Endothelial cell of umbilical vein (primary cell): ENCODE measurements at regions not wholly inside any gene's neighbourhood (a gene's known extent, or its start where the extent isn't known, plus 50 kb on each side); places are given as distances from the start of the nearest gene placed in this dataset.
"Not testable (repeated sequence)": the region's sequence is repeated elsewhere in the genome, so short reads cannot be mapped to it uniquely, and the experiment has no call there.

Experiments used
- BruUV-seq: library from RNA; stranded (reverse); fragments of 400-500 nt; replicated peaks from 2 replicates; lab custom pipeline; 2021; lab: Mats Ljungman, UMichigan
- CTCF ChIA-PET: fragments of 300-600, 350-600 bp; sonication (Branson Sonifier 250); formaldehyde crosslinking; loops from one replicate; lab custom pipeline; 2021; ENCODE audit warnings: antibody characterized with exemption, inconsistent platforms; lab: Charles Lee
- POLR2A ChIA-PET: fragments of 300-600, 350-600 bp; sonication (Branson Sonifier 250); formaldehyde crosslinking; loops from one replicate; lab custom pipeline; 2021; ENCODE audit warnings: antibody characterized with exemption, inconsistent platforms; lab: Charles Lee
- DNase-seq: peaks from one replicate; pipeline ENCODE4 v3.0.0-alpha.2; 2011; ENCODE audit warnings: low read depth, low spot score
- FAIRE-seq: peaks from 2 replicates; lab custom pipeline; 2011; peaks lifted over from hg19 to GRCh38; lab: Jason Lieb, UNC
- H2AFZ ChIP-seq: 2 replicates; pipeline ENCODE4 v1.6.0; 2012; ENCODE audit warnings: low read depth, low read length, control low read depth, inconsistent platforms
- H3K27ac ChIP-seq: 2 replicates; pipeline ENCODE4 v1.5.1; 2011; ENCODE audit warnings: low read depth, mild to moderate bottlenecking, control low read depth, low read length, moderate library complexity; ENCODE audit not compliant: insufficient read depth
- H3K27me3 ChIP-seq, 2 experiments: 2 replicates each; pipeline versions ENCODE4 v1.6.0 to v1.6.1; 2011; ENCODE audit warnings: low read length in 2 of 2, mixed read lengths in 1 of 2; ENCODE audit not compliant: control insufficient read depth in 2 of 2, insufficient read depth in 2 of 2
- H3K36me3 ChIP-seq, 2 experiments: 2 replicates in 1 of 2; 3 replicates in 1 of 2; pipeline ENCODE4 v1.5.1; 2011; ENCODE audit warnings: low read length in 2 of 2, mild to moderate bottlenecking in 1 of 2, moderate library complexity in 1 of 2; ENCODE audit not compliant: control insufficient read depth in 2 of 2, insufficient read depth in 2 of 2; ENCODE audit errors: extremely low read depth in 1 of 2
- H3K4me1 ChIP-seq: 3 replicates; pipeline ENCODE4 v1.5.1; 2011; ENCODE audit warnings: mild to moderate bottlenecking, low read length; ENCODE audit not compliant: control insufficient read depth, insufficient read depth; ENCODE audit errors: extremely low read depth
- H3K4me2 ChIP-seq: 2 replicates; pipeline ENCODE4 v1.6.1; 2011; ENCODE audit warnings: low read length, control low read depth, mixed read lengths; ENCODE audit not compliant: insufficient read depth
- H3K4me3 ChIP-seq, 3 experiments: fragments of 200-600 bp in 1 of 3; sonication (generic), shearing (Covaris generic) in 1 of 3; replicated peaks in 1 of 3; 2 replicates each; pipeline ENCODE4 v1.5.1; 2011 to 2016; ENCODE audit warnings: control low read depth in 3 of 3, low read length in 3 of 3, mild to moderate bottlenecking in 2 of 3, inconsistent platforms in 1 of 3, low read depth in 1 of 3, moderate library complexity in 1 of 3; ENCODE audit not compliant: insufficient read depth in 1 of 3
- H3K79me2 ChIP-seq: 2 replicates; pipeline ENCODE4 v1.6.0; 2012; ENCODE audit warnings: low read length, inconsistent platforms; ENCODE audit not compliant: control insufficient read depth, insufficient read depth
- H3K9ac ChIP-seq: replicated peaks from 2 replicates; pipeline ENCODE3; 2011; ENCODE audit warnings: low read length, control low read depth; ENCODE audit not compliant: insufficient read depth; ENCODE audit errors: extremely low read depth
- H3K9me1 ChIP-seq: replicated peaks from 3 replicates; pipeline ENCODE4 v1.6.0; 2011; ENCODE audit warnings: mild to moderate bottlenecking, low read length; ENCODE audit not compliant: control insufficient read depth, insufficient read depth; ENCODE audit errors: extremely low read depth
- H3K9me3 ChIP-seq: replicated peaks from 2 replicates; pipeline ENCODE4 v1.5.1; 2012; ENCODE audit warnings: low read length, inconsistent platforms; ENCODE audit not compliant: control insufficient read depth, insufficient read depth
- H4K20me1 ChIP-seq: replicated peaks from 2 replicates; pipeline ENCODE3; 2011; ENCODE audit warnings: mild to moderate bottlenecking, low read length; ENCODE audit not compliant: control insufficient read depth, insufficient read depth; ENCODE audit errors: extremely low read depth
- CTCF ChIP-seq, 2 donors: IDR thresholded peaks; 1 replicate in 1 of 2; 2 replicates in 1 of 2; pipeline ENCODE4 v1.5.1; 2011; ENCODE audit warnings: low read length in 2 of 2, mild to moderate bottlenecking in 2 of 2, moderate library complexity in 2 of 2, control low read depth in 1 of 2, inconsistent platforms in 1 of 2, low read depth in 1 of 2; ENCODE audit not compliant: insufficient read depth in 1 of 2; ENCODE audit errors: extremely low read depth in 1 of 2
- EZH2 ChIP-seq: IDR thresholded peaks from 2 replicates; pipeline ENCODE4 v1.6.1; 2012; ENCODE audit warnings: borderline replicate concordance, low read depth, mild to moderate bottlenecking, moderate library complexity, low read length, inconsistent platforms; ENCODE audit not compliant: severe bottlenecking
- FOS ChIP-seq: IDR thresholded peaks from 2 replicates; pipeline ENCODE4 v1.6.1; 2011; ENCODE audit warnings: mild to moderate bottlenecking, low read length, moderate library complexity, borderline replicate concordance; ENCODE audit not compliant: insufficient read depth
- GATA2 ChIP-seq: IDR thresholded peaks from 2 replicates; pipeline ENCODE4 v1.7.0; 2011; ENCODE audit warnings: low read depth, mild to moderate bottlenecking, moderate library complexity, mixed read lengths, low read length; ENCODE audit not compliant: insufficient read length, insufficient read depth
- JUN ChIP-seq: IDR thresholded peaks from 2 replicates; pipeline ENCODE4 v1.6.1; 2011; ENCODE audit warnings: borderline replicate concordance, low read depth; ENCODE audit not compliant: insufficient read length, insufficient read depth
- MYC ChIP-seq: IDR thresholded peaks from one replicate; pipeline ENCODE4 v1.6.1; 2011; ENCODE audit warnings: mild to moderate bottlenecking, low read depth, low read length
- POLR2A ChIP-seq: IDR thresholded peaks from 2 replicates; pipeline ENCODE4 v1.6.1; 2012; ENCODE audit warnings: low read depth, mild to moderate bottlenecking, control low read depth, low read length
- POLR2AphosphoS5 ChIP-seq: IDR thresholded peaks from 2 replicates; pipeline ENCODE4 v1.6.1; 2012; ENCODE audit warnings: low read depth, mild to moderate bottlenecking, control low read depth, low read length, moderate library complexity; ENCODE audit not compliant: insufficient read depth
- dilution Hi-C: fragments of 300-500 bp; cut with MboI; formaldehyde crosslinking; loops from one replicate; pipeline ENCODE4 v1.15.0; 2019; ENCODE audit warnings: low sequenced_read_pairs; ENCODE audit not compliant: extremely low pct_ligation_motif_present
- intact Hi-C: fragments of 100-400 bp; cut with micrococcal nuclease; formaldehyde crosslinking; loops from one replicate; pipeline ENCODE4 v1.10.0; 2022
- TF ChIP-seq, protein P1 (sequence below): IDR thresholded peaks from 2 replicates; pipeline ENCODE4 v1.6.1; 2011; ENCODE audit not compliant: insufficient read depth, insufficient read length

GRCh38 chr1:207196135-207196534, 92.1 kb downstream of the C4BPA start:
- H3K9me1 ChIP-seq, H4K20me1 ChIP-seq, POLR2A ChIA-PET, H2AFZ ChIP-seq, H3K9me3 ChIP-seq, BruUV-seq, H3K27ac ChIP-seq, CTCF ChIA-PET, H3K36me3 ChIP-seq, DNase-seq, H3K27me3 ChIP-seq, H3K4me1 ChIP-seq, FAIRE-seq, intact Hi-C loops, H3K9ac ChIP-seq, H3K4me2 ChIP-seq, dilution Hi-C loops, H3K4me3 ChIP-seq, H3K79me2 ChIP-seq: not testable (repeated sequence)

DNA sequence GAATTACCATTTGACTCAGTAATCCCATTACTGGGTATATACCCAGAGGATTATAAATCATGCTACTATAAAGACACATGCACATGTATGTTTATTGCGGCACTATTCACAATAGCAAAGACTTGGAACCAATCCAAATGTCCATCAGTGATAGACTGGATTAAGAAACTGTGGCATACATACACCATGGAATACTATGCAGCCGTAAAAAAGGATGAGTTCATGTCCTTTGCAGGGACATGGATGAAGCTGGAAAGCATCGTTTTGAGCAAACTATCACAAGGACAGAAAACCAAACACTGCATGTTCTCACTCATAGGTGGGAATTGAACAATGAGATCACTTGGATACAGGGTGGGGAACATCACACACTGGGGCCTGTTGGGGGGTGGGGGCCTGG, 97.5 kb downstream of the C4BPA start:
- H4K20me1 ChIP-seq, dilution Hi-C loops, BruUV-seq, H3K9me3 ChIP-seq, H3K4me2 ChIP-seq, DNase-seq, H3K79me2 ChIP-seq, FAIRE-seq, H2AFZ ChIP-seq, H3K36me3 ChIP-seq, CTCF ChIA-PET, H3K9me1 ChIP-seq, H3K27ac ChIP-seq, H3K4me3 ChIP-seq, H3K9ac ChIP-seq, H3K27me3 ChIP-seq, intact Hi-C loops, POLR2A ChIA-PET: not testable (repeated sequence)
- peaks cover 16% of the 10 kb centered on the region for H3K4me1 ChIP-seq

- no peak overlapping the region for H3K27ac ChIP-seq
- no peak for FAIRE-seq
- no peaks in the 10 kb centered on the region for H4K20me1 ChIP-seq
- no TSS peak for BruUV-seq
- H3K9ac ChIP-seq, result no peak overlapping the region
- dilution Hi-C loops, result no loop called here
- no peaks in the 10 kb centered on the region for H3K27me3 ChIP-seq
- no peak overlapping the region for H2AFZ ChIP-seq
- H3K4me2 ChIP-seq, result no peak overlapping the region
- ChIA-PET POLR2A (no interaction called here), CTCF (no interaction called here)
- no peaks in the 10 kb centered on the region for H3K9me1 ChIP-seq
- TF ChIP-seq CTCF (IDR thresholded peaks at IDR 0.05; ENCODE audit: extremely low read depth in 1 of 2, insufficient read depth in 1 of 2, low read depth in 1 of 2, low read length in 2 of 2) (no peak), GATA2 (no peak), MYC (no peak), JUN (no peak), FOS (no peak), POLR2A (no peak), POLR2AphosphoS5 (no peak), EZH2 (no peak)
- TF ChIP-seq, protein P1, sequence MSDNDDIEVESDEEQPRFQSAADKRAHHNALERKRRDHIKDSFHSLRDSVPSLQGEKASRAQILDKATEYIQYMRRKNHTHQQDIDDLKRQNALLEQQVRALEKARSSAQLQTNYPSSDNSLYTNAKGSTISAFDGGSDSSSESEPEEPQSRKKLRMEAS, result no peak
- DNase-seq, result no peak
- no peak overlapping the region for H3K4me3 ChIP-seq
- peaks cover 16% of the 10 kb centered on the region for H3K4me1 ChIP-seq
- no peaks in the 10 kb centered on the region for H3K36me3 ChIP-seq
- no peaks in the 10 kb centered on the region for H3K79me2 ChIP-seq
- intact Hi-C loops, result no loop called here
- H3K9me3 ChIP-seq, result no peaks in the 10 kb centered on the region
Measured at GRCh38 chr1:207202480-207202879, 98.4 kb downstream of the C4BPA start.
